GM23338 (cell line): ENCODE measurements at regions not wholly inside any gene's neighbourhood (a gene's known extent, or its start where the extent isn't known, plus 50 kb on each side); places are given as distances from the start of the nearest gene placed in this dataset.

ENCODE experiments used
- ETS1 ChIP-seq: IDR thresholded peaks from 2 replicates; pipeline ENCODE4 v1.6.1; 2016; ENCODE audit warnings: antibody characterized with exemption
- EZH2 ChIP-seq: fragments of 200-600 bp; sonication (generic); IDR thresholded peaks from one replicate; pipeline ENCODE4 v1.8.0; 2017; ENCODE audit warnings: antibody characterized with exemption, mild to moderate bottlenecking, low read depth; ENCODE audit not compliant: unreplicated experiment
- EZH2phosphoT487 ChIP-seq: fragments of 200-600 bp; sonication (generic); IDR thresholded peaks from one replicate; pipeline ENCODE4 v1.8.1; 2018; ENCODE audit warnings: antibody characterized with exemption; ENCODE audit not compliant: unreplicated experiment
- JUNB ChIP-seq: IDR thresholded peaks from one replicate; pipeline ENCODE4 v1.6.1; 2016; ENCODE audit warnings: antibody characterized with exemption; ENCODE audit not compliant: unreplicated experiment
- POLR2AphosphoS5 ChIP-seq: IDR thresholded peaks from 2 replicates; pipeline ENCODE4 v1.6.1; 2016; ENCODE audit warnings: antibody characterized with exemption, low read depth
- REST ChIP-seq: IDR thresholded peaks from one replicate; pipeline ENCODE4 v1.6.1; 2018; ENCODE audit warnings: antibody characterized with exemption; ENCODE audit not compliant: unreplicated experiment
- STAT1 ChIP-seq: IDR thresholded peaks from one replicate; pipeline ENCODE4 v1.6.1; 2016; ENCODE audit warnings: antibody characterized with exemption; ENCODE audit not compliant: unreplicated experiment
- ZNF114 ChIP-seq: fragments of 250-450 bp; sonication (Bioruptor Pico); IDR thresholded peaks from 2 replicates; pipeline ENCODE4 v1.5.0; 2020; ENCODE audit warnings: mild to moderate bottlenecking, moderate library complexity
- ZNF331 ChIP-seq: fragments of 250-450 bp; sonication (Bioruptor Pico); IDR thresholded peaks from 2 replicates; pipeline ENCODE4 v1.5.0; 2020; ENCODE audit warnings: low read depth, mild to moderate bottlenecking, moderate library complexity
- TF ChIP-seq, protein P1 (sequence below), 2 experiments: fragments of 200-600 bp in 1 of 2; sonication (generic) in 1 of 2; conservative IDR thresholded peaks; 2 replicates each; pipeline versions ENCODE4 v1.5.1 to v1.6.1; 2016 to 2017; ENCODE audit warnings: antibody characterized with exemption in 2 of 2, low read depth in 2 of 2, mild to moderate bottlenecking in 2 of 2, moderate library complexity in 1 of 2

DNA sequence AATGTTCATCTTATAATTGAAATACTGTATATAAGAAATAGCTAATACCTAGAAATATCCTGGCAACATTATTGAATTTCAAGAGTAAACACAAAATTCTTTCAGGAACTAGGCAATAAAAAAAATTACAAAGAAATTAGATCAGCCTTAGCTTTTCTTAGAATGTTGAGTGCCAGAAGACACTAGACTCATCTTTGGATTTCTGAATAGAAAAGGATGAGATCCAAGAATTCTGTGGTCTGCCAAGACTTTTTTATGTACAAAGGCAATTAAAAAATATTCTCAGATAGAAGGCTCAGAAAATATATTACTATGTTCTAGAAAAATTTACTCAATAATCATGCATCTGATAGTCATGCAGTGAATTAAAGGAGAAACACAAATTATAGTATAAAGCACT is 294.5 kb upstream of the CDIN1 start:
- TF ChIP-seq EZH2phosphoT487, result no peak
- no peak for TF ChIP-seq REST
- TF ChIP-seq, protein P1, sequence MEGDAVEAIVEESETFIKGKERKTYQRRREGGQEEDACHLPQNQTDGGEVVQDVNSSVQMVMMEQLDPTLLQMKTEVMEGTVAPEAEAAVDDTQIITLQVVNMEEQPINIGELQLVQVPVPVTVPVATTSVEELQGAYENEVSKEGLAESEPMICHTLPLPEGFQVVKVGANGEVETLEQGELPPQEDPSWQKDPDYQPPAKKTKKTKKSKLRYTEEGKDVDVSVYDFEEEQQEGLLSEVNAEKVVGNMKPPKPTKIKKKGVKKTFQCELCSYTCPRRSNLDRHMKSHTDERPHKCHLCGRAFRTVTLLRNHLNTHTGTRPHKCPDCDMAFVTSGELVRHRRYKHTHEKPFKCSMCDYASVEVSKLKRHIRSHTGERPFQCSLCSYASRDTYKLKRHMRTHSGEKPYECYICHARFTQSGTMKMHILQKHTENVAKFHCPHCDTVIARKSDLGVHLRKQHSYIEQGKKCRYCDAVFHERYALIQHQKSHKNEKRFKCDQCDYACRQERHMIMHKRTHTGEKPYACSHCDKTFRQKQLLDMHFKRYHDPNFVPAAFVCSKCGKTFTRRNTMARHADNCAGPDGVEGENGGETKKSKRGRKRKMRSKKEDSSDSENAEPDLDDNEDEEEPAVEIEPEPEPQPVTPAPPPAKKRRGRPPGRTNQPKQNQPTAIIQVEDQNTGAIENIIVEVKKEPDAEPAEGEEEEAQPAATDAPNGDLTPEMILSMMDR (conservative IDR thresholded peaks at IDR 0.05; ENCODE audit: low read depth in 2 of 2), result no peak
- TF ChIP-seq POLR2AphosphoS5, result no peak
- TF ChIP-seq STAT1, result no peak
- TF ChIP-seq EZH2, result no peak
- TF ChIP-seq ZNF331, result no peak
- no peak for TF ChIP-seq ETS1
- TF ChIP-seq JUNB, result no peak
- no peak for TF ChIP-seq ZNF114
